Right lobe of liver (tissue), 6 donors: ENCODE measurements at regions not wholly inside any gene's neighbourhood (a gene's known extent, or its start where the extent isn't known, plus 50 kb on each side); places are given as distances from the start of the nearest gene placed in this dataset.

Experiments
- ATAC-seq, 4 donors: fragments of 200-7000 bp; cut with Tn5 transposase; one replicate each; pipeline ENCODE4 v1.9.1; 2020; ENCODE audit warnings: mild to moderate bottlenecking in 4 of 4, moderate library complexity in 4 of 4
- DNase-seq, 3 donors: peaks; one replicate each; pipeline ENCODE4 v3.0.0-alpha.2; 2020
- H3K27ac ChIP-seq, 3 donors: fragments of 200-600 bp; one replicate each; pipeline ENCODE4 v1.8.0; 2022
- H3K27me3 ChIP-seq, 2 donors: fragments of 200-600 bp; one replicate each; pipeline ENCODE4 v1.8.0; 2022
- H3K36me3 ChIP-seq, 4 donors: fragments of 200-600 bp; sonication (generic) in 1 of 4; one replicate each; pipeline versions ENCODE4 v1.5.1 to v1.8.0; 2017 to 2022; ENCODE audit warnings: control low read depth in 1 of 4
- H3K4me1 ChIP-seq, 4 donors: fragments of 200-600 bp; sonication (generic) in 1 of 4; one replicate each; pipeline versions ENCODE4 v1.5.1 to v1.8.0; 2017 to 2022; ENCODE audit warnings: control low read depth in 1 of 4
- H3K4me3 ChIP-seq, 3 donors: fragments of 200-600 bp; one replicate each; pipeline ENCODE4 v1.8.0; 2022
- H3K9me3 ChIP-seq, 4 donors: fragments of 200-600 bp; sonication (generic) in 1 of 4; one replicate each; pipeline versions ENCODE4 v1.5.1 to v1.8.0; 2017 to 2022; ENCODE audit warnings: control low read depth in 1 of 4
- POLR2A ChIP-seq: fragments of 450-650 bp; IDR thresholded peaks from one replicate; pipeline ENCODE4 v1.6.1; 2017; ENCODE audit warnings: antibody characterized with exemption, mild to moderate bottlenecking
- WGBS: methylation state at CpG from one replicate; pipeline ENCODE4 v1.1.6; 2018; ENCODE audit warnings: low coverage, low lambda C conversion rate; ENCODE audit not compliant: insufficient coverage; ENCODE audit errors: missing lambda C conversion rate; 5-methylcytosine and 5-hydroxymethylcytosine counted together
- intact Hi-C, 2 donors: fragments of 100-400 bp; cut with DNase I; formaldehyde crosslinking; loops; one replicate each; pipeline versions ENCODE4 v1.11.2 to v1.14.1; 2022
- TF ChIP-seq, protein P1 (sequence below), 4 donors: fragments of 200-600 bp in 3 of 4; fragments of 450-650 bp in 1 of 4; IDR thresholded peaks; one replicate each; pipeline versions ENCODE4 v1.5.1 to v1.8.0; 2016 to 2022; ENCODE audit warnings: antibody characterized with exemption in 4 of 4, mild to moderate bottlenecking in 2 of 4
- donor health status: DM: no; HTN: yes; CAD: no.
- donor health status: DM: no; HTN: no; CAD: no.
- donor health status: DM: no; HTN: no; CAD: no.
- donor health status: DM: no; HTN: yes; CAD: no.
- donor health status: DM: no; HTN: yes; CAD: no.

DNA sequence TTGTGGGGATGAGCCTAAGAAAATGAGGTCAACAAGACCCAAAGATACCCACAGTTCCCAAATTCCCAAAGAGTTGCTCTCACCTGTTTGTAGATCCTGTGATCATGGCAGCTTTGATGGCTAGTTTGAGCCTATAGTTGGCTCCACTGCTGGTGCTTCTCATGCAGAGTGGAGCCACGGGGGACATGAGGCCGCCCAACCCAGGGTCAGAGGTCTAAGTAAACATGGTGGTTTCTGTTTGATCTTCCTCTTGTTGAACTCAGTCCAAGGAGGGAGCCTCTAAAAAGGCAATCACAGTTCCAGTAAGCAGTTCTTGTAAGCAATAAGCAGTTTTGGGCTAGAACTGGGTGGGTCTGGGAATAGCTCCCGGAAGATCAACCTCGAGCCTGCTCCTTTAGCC lies 125.6 kb upstream of the DHRS4 start:
- DNase-seq (no peak), ATAC-seq (no peak)
- no peaks in the 10 kb centered on the region for H3K9me3 ChIP-seq
- no peaks in the 10 kb centered on the region for H3K36me3 ChIP-seq
- H3K27me3 ChIP-seq = no peaks in the 10 kb centered on the region
- no peaks in the 10 kb centered on the region for H3K4me1 ChIP-seq
- H3K4me3 ChIP-seq = no peak overlapping the region
- intact Hi-C loops = no loop called here
- TF ChIP-seq, protein P1, sequence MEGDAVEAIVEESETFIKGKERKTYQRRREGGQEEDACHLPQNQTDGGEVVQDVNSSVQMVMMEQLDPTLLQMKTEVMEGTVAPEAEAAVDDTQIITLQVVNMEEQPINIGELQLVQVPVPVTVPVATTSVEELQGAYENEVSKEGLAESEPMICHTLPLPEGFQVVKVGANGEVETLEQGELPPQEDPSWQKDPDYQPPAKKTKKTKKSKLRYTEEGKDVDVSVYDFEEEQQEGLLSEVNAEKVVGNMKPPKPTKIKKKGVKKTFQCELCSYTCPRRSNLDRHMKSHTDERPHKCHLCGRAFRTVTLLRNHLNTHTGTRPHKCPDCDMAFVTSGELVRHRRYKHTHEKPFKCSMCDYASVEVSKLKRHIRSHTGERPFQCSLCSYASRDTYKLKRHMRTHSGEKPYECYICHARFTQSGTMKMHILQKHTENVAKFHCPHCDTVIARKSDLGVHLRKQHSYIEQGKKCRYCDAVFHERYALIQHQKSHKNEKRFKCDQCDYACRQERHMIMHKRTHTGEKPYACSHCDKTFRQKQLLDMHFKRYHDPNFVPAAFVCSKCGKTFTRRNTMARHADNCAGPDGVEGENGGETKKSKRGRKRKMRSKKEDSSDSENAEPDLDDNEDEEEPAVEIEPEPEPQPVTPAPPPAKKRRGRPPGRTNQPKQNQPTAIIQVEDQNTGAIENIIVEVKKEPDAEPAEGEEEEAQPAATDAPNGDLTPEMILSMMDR (IDR thresholded peaks at IDR 0.05) = no peak
- TF ChIP-seq POLR2A = no peak
- WGBS = 55% methylated on average over 4 of the region's 4 CpGs
- no peak overlapping the region for H3K27ac ChIP-seq

DNA sequence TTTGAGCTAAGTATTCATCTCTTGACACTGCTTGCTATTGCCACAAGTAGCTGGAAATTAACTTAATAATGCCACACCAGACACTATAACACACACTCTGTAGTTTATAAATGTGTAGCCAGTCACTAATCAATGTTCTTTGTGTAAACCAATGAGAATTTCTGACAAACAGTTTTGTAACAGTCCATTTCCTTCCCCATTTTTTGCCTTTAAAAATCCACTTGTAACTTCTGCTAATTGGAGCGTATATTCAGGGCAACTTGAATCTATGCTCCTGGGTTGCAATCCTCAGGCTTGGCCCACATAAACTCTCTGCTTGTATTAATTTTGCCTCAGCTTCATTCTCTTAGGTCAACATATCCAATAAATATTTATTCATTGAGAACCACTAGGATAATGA lies 125.0 kb upstream of the DHRS4 start:
- DNase-seq = no peak
- no peaks in the 10 kb centered on the region for H3K9me3 ChIP-seq
- TF ChIP-seq POLR2A = no peak
- TF ChIP-seq, protein P1 (IDR thresholded peaks at IDR 0.05) = no peak
- ATAC-seq = peak in 1 of 4 donors; percentile 35
- no peaks in the 10 kb centered on the region for H3K36me3 ChIP-seq
- no peaks in the 10 kb centered on the region for H3K27me3 ChIP-seq
- H3K4me3 ChIP-seq = no peak overlapping the region
- H3K27ac ChIP-seq = no peak overlapping the region
- H3K4me1 ChIP-seq = no peaks in the 10 kb centered on the region
- intact Hi-C loops = no loop called here
- WGBS = 67% methylated on average over 1 of the region's 1 CpG

DNA sequence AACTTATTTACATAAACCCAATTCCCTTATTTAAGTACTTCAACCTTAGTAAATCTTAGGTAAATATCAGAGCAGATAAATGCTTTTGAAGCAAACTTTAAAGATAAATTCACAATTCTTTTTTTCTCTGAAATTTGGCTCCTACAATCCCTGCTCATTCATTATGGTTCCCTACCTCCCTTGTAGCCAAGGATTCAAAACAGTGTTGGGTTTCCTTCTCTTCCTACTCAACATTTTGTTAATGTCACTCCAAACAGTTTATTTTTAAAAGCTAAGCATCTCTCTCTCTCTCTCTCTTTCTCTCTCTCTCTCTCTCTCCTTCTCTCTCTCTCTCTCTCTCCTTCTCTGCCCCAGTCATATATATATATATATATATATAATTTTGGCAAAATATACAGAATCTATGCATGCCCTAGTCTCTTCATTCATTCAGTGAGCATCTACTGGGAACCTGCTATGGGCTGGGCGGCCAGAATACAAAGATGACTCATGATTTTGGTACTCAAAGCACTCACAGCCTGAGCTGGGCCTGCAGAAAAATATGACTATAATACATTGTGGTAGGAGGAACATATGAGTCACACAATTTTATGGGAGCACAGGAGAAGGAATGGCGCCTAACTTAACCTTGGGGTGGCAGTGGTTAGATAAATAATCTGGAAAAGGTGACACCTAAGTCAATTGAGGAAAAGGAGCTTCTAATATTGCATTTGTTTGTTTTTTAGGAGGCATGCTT lies 123.7 kb upstream of the DHRS4 start:
- H3K9me3 ChIP-seq = no peaks in the 10 kb centered on the region
- H3K27me3 ChIP-seq = no peaks in the 10 kb centered on the region
- H3K36me3 ChIP-seq = no peaks in the 10 kb centered on the region
- ATAC-seq (peak in 1 of 4 donors; percentile 42), DNase-seq (no peak)
- no peak overlapping the region for H3K4me3 ChIP-seq
- no peak overlapping the region for H3K27ac ChIP-seq
- TF ChIP-seq, protein P1 (IDR thresholded peaks at IDR 0.05) = no peak
- TF ChIP-seq POLR2A = no peak
- intact Hi-C loops = no loop called here
- H3K4me1 ChIP-seq = no peaks in the 10 kb centered on the region
- 69% methylated on average over 2 of the region's 2 CpGs for WGBS

DNA sequence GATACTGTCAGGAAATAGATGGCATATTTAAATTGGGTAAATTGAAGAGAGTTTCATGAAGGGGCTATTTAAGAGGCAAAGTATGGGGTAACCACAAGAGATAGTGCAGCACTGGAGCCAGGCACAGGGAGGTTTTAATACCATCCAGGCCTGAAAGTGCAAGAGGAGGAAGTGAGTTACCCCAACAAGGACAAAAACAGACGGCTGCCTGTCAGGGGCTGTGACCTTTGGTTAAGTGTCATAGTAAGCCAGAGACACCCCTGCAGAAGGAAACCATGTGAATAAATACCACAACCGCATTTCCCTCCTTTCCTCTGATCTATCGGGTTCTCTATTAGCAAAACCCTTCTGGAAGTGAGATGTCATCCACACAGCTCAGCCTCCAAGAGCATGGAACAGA lies 122.0 kb upstream of the DHRS4 start:
- Histone ChIP-seq H3K4me3 (no peak overlapping the region), H3K27ac (no peak overlapping the region), H3K36me3 (no peaks in the 10 kb centered on the region), H3K9me3 (no peaks in the 10 kb centered on the region), H3K27me3 (no peaks in the 10 kb centered on the region), H3K4me1 (no peaks in the 10 kb centered on the region)
- intact Hi-C loops = no loop called here
- peak in 3 of 4 donors; percentile 35 to 46 (median 36) for ATAC-seq
- no peak for TF ChIP-seq POLR2A
- TF ChIP-seq, protein P1 (IDR thresholded peaks at IDR 0.05) = no peak
- no peak for DNase-seq
- 37% methylated on average over 2 of the region's 3 CpGs for WGBS
